ENCODE measurements at regions not wholly inside any gene's neighbourhood (a gene's known extent, or its start where the extent isn't known, plus 50 kb on each side); places are given as distances from the start of the nearest gene placed in this dataset.

DNA sequence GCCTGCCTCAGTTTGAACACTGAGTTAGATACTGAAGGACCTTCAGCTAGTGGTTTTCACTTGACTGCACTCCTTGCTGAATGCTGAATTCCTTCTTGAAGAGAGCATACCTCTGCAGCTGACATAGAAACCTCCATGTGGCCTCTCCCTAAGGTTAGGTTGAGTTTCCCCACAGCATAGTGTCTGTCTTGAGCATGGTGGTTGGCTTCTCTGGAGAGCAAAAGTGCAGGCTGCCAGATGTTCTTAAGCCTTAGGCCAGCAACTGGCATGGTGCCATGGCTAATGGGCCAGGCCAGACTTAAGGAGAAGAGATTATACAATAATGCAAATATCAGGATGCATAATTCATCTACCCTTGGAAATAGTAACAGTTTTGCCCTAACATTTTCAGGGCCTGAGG, 545.6 kb upstream of the ZNF385D start (continued):
- TF ChIP-seq ZNF621 (tag by site-specific recombination; IDR thresholded peaks at IDR 0.05): no peak
- TF ChIP-seq FEZF1 (tag by site-specific recombination; IDR thresholded peaks at IDR 0.05): no peak
- TF ChIP-seq ZNF24 (tag by site-specific recombination; IDR thresholded peaks at IDR 0.05): no peak
- TF ChIP-seq ZNF266 (tag by site-specific recombination; IDR thresholded peaks at IDR 0.05; ENCODE audit: low read depth): no peak
- TF ChIP-seq ZNF155 (tag by site-specific recombination; IDR thresholded peaks at IDR 0.05): no peak
- no peak for TF ChIP-seq SP3 (tag by site-specific recombination; IDR thresholded peaks at IDR 0.05)
- TF ChIP-seq ZNF76 (tag by site-specific recombination; IDR thresholded peaks at IDR 0.05; ENCODE audit: borderline replicate concordance, low read depth): no peak
- TF ChIP-seq ZFP41 (tag by site-specific recombination; IDR thresholded peaks at IDR 0.05; ENCODE audit: borderline replicate concordance): no peak
- no peak for TF ChIP-seq ZNF114 (tag by site-specific recombination; IDR thresholded peaks at IDR 0.05)
- no peak for TF ChIP-seq ZBTB7A (tag by site-specific recombination; IDR thresholded peaks at IDR 0.05; ENCODE audit: low read depth)
- no peak for TF ChIP-seq ZBTB21 (tag by site-specific recombination; IDR thresholded peaks at IDR 0.05)
- TF ChIP-seq ZNF16 (tag by site-specific recombination; IDR thresholded peaks at IDR 0.05; ENCODE audit: low read depth): no peak

DNA sequence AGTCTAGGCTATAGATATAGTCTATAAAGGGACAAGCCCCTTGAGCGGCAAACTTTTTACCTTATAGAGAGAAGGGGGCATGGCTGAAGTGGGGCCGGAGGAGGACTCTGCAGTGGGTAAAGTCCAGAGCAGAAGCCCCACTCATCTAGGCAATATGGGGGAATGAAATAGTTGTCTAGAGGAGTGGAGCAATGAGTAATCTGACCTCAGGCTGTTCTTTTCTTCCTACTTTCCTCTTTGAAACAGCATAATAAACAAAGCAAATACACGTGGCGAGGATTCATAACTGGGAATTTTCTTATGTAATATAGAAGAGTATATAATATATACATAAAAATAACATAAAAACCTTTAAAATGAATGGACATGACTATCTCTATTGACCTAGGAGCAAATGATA, 546.4 kb upstream of the ZNF385D start:
- H3K4me3 ChIP-seq (ENCODE audit: low read depth, low read length): no peak overlapping the region
- TF ChIP-seq ZNF600 (tag by site-specific recombination; IDR thresholded peaks at IDR 0.05) (no peak), ZNF394 (tag by site-specific recombination; IDR thresholded peaks at IDR 0.05; ENCODE audit: borderline replicate concordance) (no peak), PRDM1 (tag by site-specific recombination; IDR thresholded peaks at IDR 0.05) (no peak), ZNF610 (tag by site-specific recombination; IDR thresholded peaks at IDR 0.05; ENCODE audit: borderline replicate concordance) (no peak), GLI2 (tag by site-specific recombination; IDR thresholded peaks at IDR 0.05; ENCODE audit: borderline replicate concordance, low read depth) (no peak), ZNF366 (tag by site-specific recombination; conservative IDR thresholded peaks at IDR 0.05) (no peak), MZF1 (tag by site-specific recombination; IDR thresholded peaks at IDR 0.05; ENCODE audit: borderline replicate concordance) (no peak), ZNF23 (tag by site-specific recombination; IDR thresholded peaks at IDR 0.05; ENCODE audit: borderline replicate concordance) (no peak), ZNF184 (tag by site-specific recombination; IDR thresholded peaks at IDR 0.05) (no peak), ZNF76 (tag by site-specific recombination; IDR thresholded peaks at IDR 0.05; ENCODE audit: borderline replicate concordance, low read depth) (no peak), ZNF830 (tag by site-specific recombination; IDR thresholded peaks at IDR 0.05; ENCODE audit: low read depth) (no peak), ZNF768 (tag by site-specific recombination; IDR thresholded peaks at IDR 0.05) (no peak), GLI4 (tag by site-specific recombination; IDR thresholded peaks at IDR 0.05) (no peak)
- TF ChIP-seq, protein P1, sequence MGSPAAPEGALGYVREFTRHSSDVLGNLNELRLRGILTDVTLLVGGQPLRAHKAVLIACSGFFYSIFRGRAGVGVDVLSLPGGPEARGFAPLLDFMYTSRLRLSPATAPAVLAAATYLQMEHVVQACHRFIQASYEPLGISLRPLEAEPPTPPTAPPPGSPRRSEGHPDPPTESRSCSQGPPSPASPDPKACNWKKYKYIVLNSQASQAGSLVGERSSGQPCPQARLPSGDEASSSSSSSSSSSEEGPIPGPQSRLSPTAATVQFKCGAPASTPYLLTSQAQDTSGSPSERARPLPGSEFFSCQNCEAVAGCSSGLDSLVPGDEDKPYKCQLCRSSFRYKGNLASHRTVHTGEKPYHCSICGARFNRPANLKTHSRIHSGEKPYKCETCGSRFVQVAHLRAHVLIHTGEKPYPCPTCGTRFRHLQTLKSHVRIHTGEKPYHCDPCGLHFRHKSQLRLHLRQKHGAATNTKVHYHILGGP (tag by site-specific recombination; IDR thresholded peaks at IDR 0.05): no peak
- TF ChIP-seq, protein P2, sequence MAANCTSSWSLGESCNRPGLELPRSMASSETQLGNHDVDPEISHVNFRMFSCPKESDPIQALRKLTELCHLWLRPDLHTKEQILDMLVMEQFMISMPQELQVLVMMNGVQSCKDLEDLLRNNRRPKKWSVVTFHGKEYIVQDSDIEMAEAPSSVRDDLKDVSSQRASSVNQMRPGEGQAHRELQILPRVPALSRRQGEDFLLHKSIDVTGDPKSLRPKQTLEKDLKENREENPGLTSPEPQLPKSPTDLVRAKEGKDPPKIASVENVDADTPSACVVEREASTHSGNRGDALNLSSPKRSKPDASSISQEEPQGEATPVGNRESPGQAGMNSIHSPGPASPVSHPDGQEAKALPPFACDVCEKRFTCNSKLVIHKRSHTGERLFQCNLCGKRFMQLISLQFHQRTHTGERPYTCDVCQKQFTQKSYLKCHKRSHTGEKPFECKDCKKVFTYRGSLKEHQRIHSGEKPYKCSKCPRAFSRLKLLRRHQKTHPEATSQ (tag by site-specific recombination; IDR thresholded peaks at IDR 0.05): no peak
- TF ChIP-seq, protein P3, sequence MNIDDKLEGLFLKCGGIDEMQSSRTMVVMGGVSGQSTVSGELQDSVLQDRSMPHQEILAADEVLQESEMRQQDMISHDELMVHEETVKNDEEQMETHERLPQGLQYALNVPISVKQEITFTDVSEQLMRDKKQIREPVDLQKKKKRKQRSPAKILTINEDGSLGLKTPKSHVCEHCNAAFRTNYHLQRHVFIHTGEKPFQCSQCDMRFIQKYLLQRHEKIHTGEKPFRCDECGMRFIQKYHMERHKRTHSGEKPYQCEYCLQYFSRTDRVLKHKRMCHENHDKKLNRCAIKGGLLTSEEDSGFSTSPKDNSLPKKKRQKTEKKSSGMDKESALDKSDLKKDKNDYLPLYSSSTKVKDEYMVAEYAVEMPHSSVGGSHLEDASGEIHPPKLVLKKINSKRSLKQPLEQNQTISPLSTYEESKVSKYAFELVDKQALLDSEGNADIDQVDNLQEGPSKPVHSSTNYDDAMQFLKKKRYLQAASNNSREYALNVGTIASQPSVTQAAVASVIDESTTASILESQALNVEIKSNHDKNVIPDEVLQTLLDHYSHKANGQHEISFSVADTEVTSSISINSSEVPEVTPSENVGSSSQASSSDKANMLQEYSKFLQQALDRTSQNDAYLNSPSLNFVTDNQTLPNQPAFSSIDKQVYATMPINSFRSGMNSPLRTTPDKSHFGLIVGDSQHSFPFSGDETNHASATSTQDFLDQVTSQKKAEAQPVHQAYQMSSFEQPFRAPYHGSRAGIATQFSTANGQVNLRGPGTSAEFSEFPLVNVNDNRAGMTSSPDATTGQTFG (tag by site-specific recombination; IDR thresholded peaks at IDR 0.05; ENCODE audit: borderline replicate concordance): no peak
- CTCF ChIA-PET: no interaction called here
- POLR2A ChIA-PET: no interaction called here
- no peaks in the 10 kb centered on the region for H3K9me3 ChIP-seq (ENCODE audit: control insufficient read depth, insufficient read depth, low read depth, low read length)
- no peak overlapping the region for H3K27ac ChIP-seq (ENCODE audit: extremely low read depth, low read depth, low read length)
- H3K4me1 ChIP-seq (ENCODE audit: control insufficient read depth, insufficient read depth, low read length): no peaks in the 10 kb centered on the region
- H3K36me3 ChIP-seq (ENCODE audit: control insufficient read depth in 2 of 2, insufficient read depth in 1 of 2, low read length in 2 of 2): no peaks in the 10 kb centered on the region

Measured in HEK293 (cell line).